ENCODE measurements at regions not wholly inside any gene's neighbourhood (a gene's known extent, or its start where the extent isn't known, plus 50 kb on each side); places are given as distances from the start of the nearest gene placed in this dataset.
"Not testable (repeated sequence)": the region's sequence is repeated elsewhere in the genome, so short reads cannot be mapped to it uniquely, and the experiment has no call there.

GRCh38 chr6:140713495-140713894, 1339.0 kb upstream of the CITED2 start:
- DNase-seq (no peak), ATAC-seq (ENCODE audit: low read depth) (no peak)
- TF ChIP-seq CTCF (IDR thresholded peaks at IDR 0.05): no peak
- H3K27me3 Mint-ChIP-seq: peaks cover 2% of the 10 kb centered on the region
- no peak overlapping the region for H3K4me3 Mint-ChIP-seq
- H3K27ac Mint-ChIP-seq: no peak overlapping the region
- ChIA-PET CTCF (no interaction called here), POLR2A (no interaction called here)
- no peaks in the 10 kb centered on the region for H3K36me3 Mint-ChIP-seq (ENCODE audit: low read depth)
- peaks cover 12% of the 10 kb centered on the region for H3K9me3 Mint-ChIP-seq
- peaks cover 11% of the 10 kb centered on the region for H3K4me1 Mint-ChIP-seq
- intact Hi-C loops (cut with micrococcal nuclease): no loop called here

GRCh38 chr6:140711019-140711613, 1336.7 kb upstream of the CITED2 start:
- no peak overlapping the region for H3K4me3 Mint-ChIP-seq
- H3K36me3 Mint-ChIP-seq (ENCODE audit: low read depth): no peaks in the 10 kb centered on the region
- peak; percentile 54 for ATAC-seq (ENCODE audit: low read depth)
- ChIA-PET POLR2A (no interaction called here), CTCF (no interaction called here)
- H3K27me3 Mint-ChIP-seq: peaks cover 2% of the 10 kb centered on the region
- no peak overlapping the region for H3K27ac Mint-ChIP-seq
- DNase-seq: no peak
- intact Hi-C loops (cut with micrococcal nuclease): no loop called here
- peaks cover 2% of the 10 kb centered on the region for H3K9me3 Mint-ChIP-seq
- peaks cover 11% of the 10 kb centered on the region for H3K4me1 Mint-ChIP-seq
- TF ChIP-seq CTCF (IDR thresholded peaks at IDR 0.05): no peak

GRCh38 chr6:140708441-140708840, 1334.0 kb upstream of the CITED2 start:
- peaks cover 2% of the 10 kb centered on the region for H3K9me3 Mint-ChIP-seq
- no peaks in the 10 kb centered on the region for H3K36me3 Mint-ChIP-seq (ENCODE audit: low read depth)
- H3K27ac Mint-ChIP-seq: no peak overlapping the region
- ATAC-seq (ENCODE audit: low read depth): no peak
- ChIA-PET POLR2A (no interaction called here), CTCF (no interaction called here)
- peaks cover 11% of the 10 kb centered on the region for H3K4me1 Mint-ChIP-seq
- no peak for DNase-seq
- TF ChIP-seq CTCF (IDR thresholded peaks at IDR 0.05): no peak
- intact Hi-C loops (cut with micrococcal nuclease): no loop called here
- H3K27me3 Mint-ChIP-seq: peaks cover 2% of the 10 kb centered on the region
- no peak overlapping the region for H3K4me3 Mint-ChIP-seq

GRCh38 chr6:140704008-140704407, 1329.6 kb upstream of the CITED2 start:
- CTCF ChIA-PET; H3K27me3 Mint-ChIP-seq; H3K36me3 Mint-ChIP-seq (ENCODE audit: low read depth); H3K27ac Mint-ChIP-seq; POLR2A ChIA-PET; H3K9me3 Mint-ChIP-seq; DNase-seq; H3K4me3 Mint-ChIP-seq; intact Hi-C loops (cut with micrococcal nuclease); H3K4me1 Mint-ChIP-seq; ATAC-seq (ENCODE audit: low read depth): not testable (repeated sequence)

GRCh38 chr6:140697585-140697984, 1323.1 kb upstream of the CITED2 start:
- H3K4me3 Mint-ChIP-seq: no peak overlapping the region
- DNase-seq (no peak), ATAC-seq (ENCODE audit: low read depth) (no peak)
- TF ChIP-seq CTCF (IDR thresholded peaks at IDR 0.05): no peak
- intact Hi-C loops (cut with micrococcal nuclease): no loop called here
- H3K27me3 Mint-ChIP-seq: no peaks in the 10 kb centered on the region
- ChIA-PET POLR2A (no interaction called here), CTCF (no interaction called here)
- H3K27ac Mint-ChIP-seq: no peak overlapping the region
- no peaks in the 10 kb centered on the region for H3K9me3 Mint-ChIP-seq
- H3K4me1 Mint-ChIP-seq: no peaks in the 10 kb centered on the region
- no peaks in the 10 kb centered on the region for H3K36me3 Mint-ChIP-seq (ENCODE audit: low read depth)
